Left ventricle myocardium inferior (tissue), 1 donor: ENCODE measurements at regions not wholly inside any gene's neighbourhood (a gene's known extent, or its start where the extent isn't known, plus 50 kb on each side); places are given as distances from the start of the nearest gene placed in this dataset.

Experiments
- DNase-seq: peaks from one replicate; pipeline ENCODE4 v3.0.0-alpha.2; 2020
- H3K27ac ChIP-seq: fragments of 200-600 bp; replicated peaks from 2 replicates; pipeline ENCODE4 v1.8.0; 2021
- H3K27me3 ChIP-seq: fragments of 200-600 bp; 2 replicates; pipeline ENCODE4 v1.8.0; 2021; ENCODE audit warnings: low read depth
- H3K36me3 ChIP-seq: fragments of 200-600 bp; 2 replicates; pipeline ENCODE4 v1.8.0; 2021
- H3K4me1 ChIP-seq: fragments of 200-600 bp; 2 replicates; pipeline ENCODE4 v1.8.0; 2021
- H3K4me3 ChIP-seq: fragments of 200-600 bp; 2 replicates; pipeline ENCODE4 v1.8.0; 2021; ENCODE audit warnings: mild to moderate bottlenecking, moderate library complexity
- H3K9me3 ChIP-seq: fragments of 200-600 bp; replicated peaks from 2 replicates; pipeline ENCODE4 v1.8.0; 2021
- CTCF ChIP-seq: fragments of 200-600 bp; IDR thresholded peaks from 2 replicates; pipeline ENCODE4 v1.8.0; 2021; ENCODE audit warnings: antibody characterized with exemption, mild to moderate bottlenecking, borderline replicate concordance
- intact Hi-C: fragments of 100-400 bp; cut with micrococcal nuclease; formaldehyde crosslinking; loops from one replicate; pipeline ENCODE4 v1.11.0; 2022
- donor health status: DM: no; HTN: yes; CAD: no; lungs with severe emphysema.

DNA sequence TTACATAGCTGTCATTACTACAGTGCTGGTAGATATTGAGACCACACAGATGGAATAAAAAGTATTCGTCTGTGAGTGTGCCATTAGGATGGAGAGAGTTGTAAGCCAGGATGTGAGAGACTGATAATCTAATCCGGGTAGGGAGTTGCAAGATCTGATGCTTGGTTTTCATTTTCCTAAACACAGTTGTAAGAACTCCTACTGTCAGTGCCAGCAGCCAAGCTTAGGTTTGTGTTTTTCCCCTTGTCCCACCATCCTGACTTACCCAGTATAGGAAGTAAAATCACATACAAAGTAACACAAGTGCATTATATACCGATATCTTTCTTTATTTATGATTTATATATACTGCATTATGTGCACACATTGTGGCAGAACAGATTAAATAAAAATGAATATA is 726.4 kb upstream of the PCDH20 start:
- intact Hi-C loops = no loop called here
- H3K36me3 ChIP-seq = no peaks in the 10 kb centered on the region
- peaks cover 61% of the 10 kb centered on the region for H3K9me3 ChIP-seq
- no peak overlapping the region for H3K4me3 ChIP-seq
- H3K27ac ChIP-seq = no peak overlapping the region
- H3K4me1 ChIP-seq = no peaks in the 10 kb centered on the region
- no peak for TF ChIP-seq CTCF
- no peaks in the 10 kb centered on the region for H3K27me3 ChIP-seq
- DNase-seq = no peak

DNA sequence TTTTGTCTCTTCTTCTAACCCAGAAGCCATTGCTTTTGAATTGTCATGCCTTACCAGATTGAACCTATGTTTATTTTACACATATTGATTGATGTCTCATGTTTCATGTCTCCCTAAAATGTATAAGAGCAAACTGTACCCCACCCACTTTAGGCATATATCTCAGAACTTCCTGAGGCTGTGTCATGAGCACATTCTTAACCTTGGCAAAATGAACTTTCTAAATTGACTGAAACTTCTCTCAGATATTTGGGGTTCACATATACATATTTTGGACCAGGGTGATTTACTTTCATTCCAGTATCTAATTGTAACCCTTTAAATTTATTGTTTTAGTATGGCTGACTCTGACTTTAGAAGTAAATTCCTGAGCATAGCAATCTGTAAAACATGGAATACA is 723.9 kb upstream of the PCDH20 start:
- no peak overlapping the region for H3K4me3 ChIP-seq
- intact Hi-C loops = no loop called here
- H3K27me3 ChIP-seq = no peaks in the 10 kb centered on the region
- H3K36me3 ChIP-seq = no peaks in the 10 kb centered on the region
- no peak overlapping the region for H3K27ac ChIP-seq
- peaks cover 47% of the 10 kb centered on the region for H3K9me3 ChIP-seq
- no peak for TF ChIP-seq CTCF
- H3K4me1 ChIP-seq = no peaks in the 10 kb centered on the region
- no peak for DNase-seq

DNA sequence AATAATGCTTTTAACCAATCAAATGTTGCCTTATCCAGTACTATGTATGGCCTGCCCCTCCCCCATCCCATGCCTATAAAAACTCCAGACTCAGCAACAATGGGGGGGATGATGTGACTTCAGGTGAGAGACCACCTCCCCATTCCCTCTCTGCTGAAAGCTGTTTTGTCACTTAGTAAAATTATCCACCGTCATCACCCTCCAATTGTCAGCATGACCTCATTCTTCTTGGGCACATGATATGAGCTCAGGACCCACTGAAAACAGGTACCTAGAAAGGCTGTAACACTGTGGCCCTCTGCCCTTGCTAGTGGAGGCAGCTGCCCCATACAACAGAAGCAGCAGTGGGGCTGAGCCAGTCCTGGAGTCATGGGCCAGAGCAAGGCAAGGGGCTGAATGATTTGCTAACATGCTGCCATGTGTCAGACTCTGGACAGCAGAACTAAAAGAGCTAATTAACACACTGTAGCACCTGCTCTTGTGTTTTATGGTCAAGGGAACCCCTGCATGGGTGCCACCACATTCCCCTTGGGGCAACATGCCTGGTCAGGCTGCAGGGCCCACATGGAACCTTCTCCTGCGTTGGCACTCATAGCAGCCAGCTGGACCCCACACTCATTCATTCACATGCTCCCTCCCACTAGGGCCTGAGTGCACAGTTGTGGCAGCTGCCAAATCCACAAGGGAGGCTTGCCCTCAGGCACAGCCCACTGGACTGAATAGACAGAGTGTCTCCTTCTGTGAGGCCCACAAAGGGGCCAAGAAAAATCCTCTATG is 722.2 kb upstream of the PCDH20 start:
- H3K27me3 ChIP-seq = no peaks in the 10 kb centered on the region
- no peak overlapping the region for H3K27ac ChIP-seq
- H3K4me3 ChIP-seq = no peak overlapping the region
- DNase-seq = no peak
- TF ChIP-seq CTCF = no peak
- no peaks in the 10 kb centered on the region for H3K4me1 ChIP-seq
- intact Hi-C loops = no loop called here
- H3K36me3 ChIP-seq = no peaks in the 10 kb centered on the region
- peaks cover 39% of the 10 kb centered on the region for H3K9me3 ChIP-seq

GRCh38 chr13:62131604-62132003 is 716.0 kb upstream of the PCDH20 start:
- Histone ChIP-seq H3K4me3 (no peak overlapping the region), H3K36me3 (no peaks in the 10 kb centered on the region), H3K27me3 (no peaks in the 10 kb centered on the region), H3K9me3 (no peaks in the 10 kb centered on the region), H3K4me1 (no peaks in the 10 kb centered on the region), H3K27ac (no peak overlapping the region)
- TF ChIP-seq CTCF = no peak
- intact Hi-C loops = no loop called here
- DNase-seq = no peak

DNA sequence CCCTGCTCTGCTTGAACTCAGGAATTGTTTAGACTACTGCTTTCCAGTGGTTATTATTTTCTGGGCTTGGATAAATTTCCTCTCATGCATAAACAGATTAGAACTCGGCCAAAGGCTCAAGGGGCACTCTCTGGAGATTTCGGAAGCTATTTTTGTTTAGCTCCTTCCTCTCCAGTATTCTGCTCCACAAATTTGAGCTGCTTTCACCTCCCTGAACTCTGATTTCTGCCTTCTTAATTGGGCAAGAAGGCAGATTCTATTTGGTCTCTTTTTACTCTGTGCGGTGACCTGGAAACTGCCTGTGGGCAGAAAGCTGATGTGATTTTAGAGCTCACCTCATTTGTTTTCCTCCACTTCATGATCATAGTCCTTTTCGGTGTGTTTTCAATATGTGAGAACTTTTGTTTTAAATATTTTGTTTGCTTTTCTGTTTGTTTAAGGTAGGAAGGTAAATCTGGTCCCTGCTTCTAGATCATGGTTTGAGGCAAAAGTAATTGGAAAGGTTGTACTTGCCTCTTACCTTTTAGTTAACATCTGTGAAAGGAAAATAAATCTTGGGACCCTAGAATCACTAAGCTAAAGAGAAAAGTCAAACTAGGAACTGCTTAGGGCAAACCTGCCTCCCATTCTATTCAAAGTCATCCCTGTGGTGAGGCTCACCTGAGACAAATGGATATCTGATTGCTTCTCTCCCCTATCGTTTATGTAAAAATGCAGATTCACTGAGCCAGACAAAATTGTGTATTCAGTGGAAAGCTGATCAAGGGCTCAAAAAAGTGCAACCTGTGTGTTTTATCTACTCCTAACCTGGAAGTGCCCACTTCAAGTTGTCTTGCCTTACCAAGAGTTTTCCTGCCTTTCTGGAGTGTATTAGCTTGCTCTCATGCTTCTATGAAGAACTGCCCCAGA is 714.7 kb upstream of the PCDH20 start:
- Histone ChIP-seq H3K27me3 (no peaks in the 10 kb centered on the region), H3K4me3 (no peak overlapping the region), H3K27ac (no peak overlapping the region), H3K9me3 (no peaks in the 10 kb centered on the region), H3K36me3 (no peaks in the 10 kb centered on the region), H3K4me1 (no peaks in the 10 kb centered on the region)
- no peak for TF ChIP-seq CTCF
- intact Hi-C loops = no loop called here
- no peak for DNase-seq
